NCI-H2196 (cell line): ENCODE measurements at regions not wholly inside any gene's neighbourhood (a gene's known extent, or its start where the extent isn't known, plus 50 kb on each side); places are given as distances from the start of the nearest gene placed in this dataset.
"Not testable (repeated sequence)": the region's sequence is repeated elsewhere in the genome, so short reads cannot be mapped to it uniquely, and the experiment has no call there.

Source experiments
- DNase-seq: peaks from one replicate; lab custom pipeline; 2025; ENCODE audit not compliant: unreplicated experiment; lab: John Stamatoyannopoulos, UW

- DNase-seq = no peak
These were observed 487.3 kb upstream of the NETO1 start for GRCh38 chr18:73355121-73355520.

GRCh38 chr18:73352546-73352945 lies 484.8 kb upstream of the NETO1 start:
- no peak for DNase-seq

- DNase-seq = no peak
These were observed 472.6 kb upstream of the NETO1 start for GRCh38 chr18:73340135-73340977.

GRCh38 chr18:73331212-73331772 lies 463.5 kb upstream of the NETO1 start:
- DNase-seq = no peak

- not testable (repeated sequence) for DNase-seq
These were observed 462.3 kb upstream of the NETO1 start for GRCh38 chr18:73330106-73330505.

GRCh38 chr18:73324187-73324831 lies 456.5 kb upstream of the NETO1 start:
- DNase-seq = not testable (repeated sequence)

GRCh38 chr18:73318739-73319479 lies 451.1 kb upstream of the NETO1 start:
- no peak for DNase-seq

GRCh38 chr18:73316513-73316912 lies 448.7 kb upstream of the NETO1 start:
- no peak for DNase-seq

GRCh38 chr18:73315381-73315780 lies 447.6 kb upstream of the NETO1 start:
- no peak for DNase-seq

- no peak for DNase-seq
These were observed 445.7 kb upstream of the NETO1 start for GRCh38 chr18:73313476-73313875.

GRCh38 chr18:73296686-73297085 lies 428.9 kb upstream of the NETO1 start:
- no peak for DNase-seq

GRCh38 chr18:73292156-73292555 lies 424.4 kb upstream of the NETO1 start:
- no peak for DNase-seq

GRCh38 chr18:73288813-73289212 lies 421.0 kb upstream of the NETO1 start:
- DNase-seq = no peak

- no peak for DNase-seq
These were observed 418.8 kb upstream of the NETO1 start for GRCh38 chr18:73286584-73286983.

- DNase-seq = no peak
These were observed 416.0 kb upstream of the NETO1 start for GRCh38 chr18:73283788-73284187.

GRCh38 chr18:73283032-73283431 lies 415.2 kb upstream of the NETO1 start:
- DNase-seq = no peak

- no peak for DNase-seq
These were observed 411.7 kb upstream of the NETO1 start for GRCh38 chr18:73279498-73279897.

GRCh38 chr18:73274812-73275621 lies 407.2 kb upstream of the NETO1 start:
- no peak for DNase-seq

GRCh38 chr18:73270920-73271634 lies 403.3 kb upstream of the NETO1 start:
- DNase-seq = no peak

GRCh38 chr18:73264562-73264921 lies 396.8 kb upstream of the NETO1 start:
- no peak for DNase-seq
